GM21786 (cell line): ENCODE measurements at regions not wholly inside any gene's neighbourhood (a gene's known extent, or its start where the extent isn't known, plus 50 kb on each side); places are given as distances from the start of the nearest gene placed in this dataset.

Experiments
- ATAC-seq: cut with Tn5 transposase; IDR thresholded peaks from one replicate; pipeline ENCODE4 v1.9.1; 2021; ENCODE audit not compliant: unreplicated experiment

- ATAC-seq: no peak
Observed at GRCh38 chr2:156837635-156838370, 401.6 kb downstream of the GPD2 start.

- no peak for ATAC-seq
Observed at GRCh38 chr2:156841321-156841720, 405.1 kb downstream of the GPD2 start.

GRCh38 chr2:156845806-156846558, 409.8 kb downstream of the GPD2 start:
- no peak for ATAC-seq

- ATAC-seq: no peak
Observed at GRCh38 chr2:156852210-156852609, 405.3 kb upstream of the GALNT5 start.

DNA sequence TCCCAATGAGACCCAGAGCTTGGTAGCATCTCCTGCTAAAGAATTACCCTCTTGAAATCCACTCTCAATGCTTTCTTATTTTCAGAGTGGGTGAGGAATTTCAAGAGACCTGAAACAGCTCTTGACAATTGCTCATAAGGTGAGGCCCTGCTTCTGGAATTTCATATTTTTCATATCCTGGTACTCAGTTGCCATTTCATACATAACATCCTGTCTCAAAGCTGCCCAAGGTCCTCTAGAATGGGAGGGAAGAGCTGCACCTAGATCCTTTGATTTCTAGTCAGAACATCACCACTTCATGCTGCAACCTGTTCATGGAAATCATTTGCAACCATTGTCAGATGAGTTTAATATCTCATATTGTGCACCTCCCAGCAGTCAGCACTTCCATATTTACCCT, 404.8 kb upstream of the GALNT5 start:
- ATAC-seq: no peak

DNA sequence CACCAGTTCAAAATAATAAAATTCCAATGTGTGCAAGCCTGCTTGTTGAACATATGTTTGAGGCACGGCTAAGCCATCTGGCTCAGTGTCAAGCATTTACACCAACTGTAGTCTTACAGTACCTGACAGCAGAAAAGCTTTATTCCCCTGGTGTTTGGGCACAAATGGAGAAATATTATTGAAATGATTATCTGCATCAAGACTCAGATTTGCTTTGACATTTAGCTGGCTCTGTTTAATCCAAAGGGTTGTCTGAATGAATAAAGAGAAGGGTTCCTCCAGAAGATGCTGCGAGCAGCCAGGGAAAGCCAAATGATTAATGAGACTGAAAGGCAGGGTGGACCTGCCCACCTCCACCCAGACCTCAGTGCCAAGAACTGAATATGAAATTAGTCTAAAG, 393.2 kb upstream of the GALNT5 start:
- ATAC-seq: no peak

- no peak for ATAC-seq
Observed at GRCh38 chr2:156864753-156865152, 392.8 kb upstream of the GALNT5 start.

DNA sequence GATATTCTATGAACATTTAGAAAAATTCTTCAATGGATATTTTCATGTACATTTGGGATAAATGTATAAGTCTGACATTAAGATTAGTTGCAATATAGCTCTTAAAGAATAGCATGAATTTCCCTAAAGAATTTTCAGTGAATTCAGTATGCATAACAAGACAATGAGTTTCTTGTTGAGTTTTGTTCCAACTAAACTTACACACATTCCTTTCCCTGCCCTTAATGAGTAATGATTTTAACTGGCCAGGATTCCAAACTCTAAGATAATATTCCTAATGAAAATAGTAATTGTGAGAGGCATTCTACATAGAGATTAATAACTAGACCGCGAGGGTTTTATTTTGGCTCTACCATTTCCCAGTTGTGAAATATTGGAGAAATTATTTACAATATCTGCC, 390.3 kb upstream of the GALNT5 start:
- ATAC-seq: no peak

- ATAC-seq: no peak
Observed at GRCh38 chr2:156874707-156875106, 382.8 kb upstream of the GALNT5 start.

DNA sequence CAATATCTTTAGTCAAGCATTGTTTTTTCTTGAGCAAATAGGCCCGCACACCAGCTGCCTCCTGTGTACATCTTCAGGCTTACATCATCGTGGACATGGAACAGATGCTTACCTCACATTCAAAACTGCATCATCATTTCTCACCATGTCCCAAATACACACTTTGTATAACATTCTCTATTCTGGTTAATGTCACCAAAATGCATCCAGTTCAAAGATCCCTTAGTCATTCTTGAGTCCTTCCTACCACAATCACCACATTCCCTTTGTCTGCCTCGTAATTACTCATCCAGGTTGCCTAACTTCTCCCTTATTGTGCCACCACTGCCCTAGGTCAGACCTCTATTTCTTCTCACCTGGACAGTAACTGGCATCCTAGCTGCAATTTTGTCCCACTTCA, 373.7 kb upstream of the GALNT5 start:
- ATAC-seq: no peak

DNA sequence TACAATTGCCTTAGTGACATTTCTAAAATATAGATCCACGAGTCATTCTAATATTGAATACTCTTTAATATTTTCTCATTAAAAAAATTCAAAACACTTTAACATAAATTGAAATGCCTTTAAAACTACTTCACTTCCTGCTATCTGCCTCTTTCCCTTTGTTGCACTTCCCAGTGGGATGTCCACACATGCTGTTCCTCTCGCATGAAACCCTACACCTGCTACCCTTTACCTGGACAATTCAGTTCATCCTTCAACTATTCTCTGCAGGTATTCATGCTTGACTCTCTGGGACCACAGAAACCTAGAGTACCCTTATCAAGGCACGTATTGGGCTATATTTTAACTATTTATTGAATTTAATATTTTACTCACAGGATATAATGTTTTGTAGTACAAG, 373.3 kb upstream of the GALNT5 start:
- ATAC-seq: no peak

DNA sequence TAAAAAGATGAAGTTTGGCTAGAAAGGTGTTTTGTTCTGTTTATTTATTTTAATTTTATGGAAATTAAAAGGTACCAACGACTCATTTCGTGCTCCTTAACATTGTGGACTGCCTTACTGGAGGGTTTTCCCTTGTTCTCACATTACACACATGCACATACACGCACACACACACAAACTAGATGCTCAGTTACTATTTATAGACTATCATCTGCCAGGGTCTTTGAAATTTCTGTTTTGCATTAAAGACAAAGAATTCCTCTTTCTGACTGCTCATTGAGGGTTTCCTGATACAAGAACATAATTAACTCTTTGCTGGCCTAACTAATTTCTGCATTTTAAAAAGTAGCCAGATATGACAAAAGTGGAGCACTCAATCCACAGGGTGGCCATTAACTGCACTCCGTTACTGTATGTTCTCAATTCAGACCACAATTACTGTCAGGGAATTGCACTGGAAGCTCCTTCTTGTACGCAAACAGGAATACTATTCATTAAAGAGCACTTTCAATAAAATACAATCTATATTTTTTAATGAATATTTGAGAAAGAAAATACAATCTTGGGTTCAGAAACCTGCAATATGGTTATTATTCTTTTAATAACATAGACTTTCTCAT, 366.9 kb upstream of the GALNT5 start:
- no peak for ATAC-seq

- ATAC-seq: no peak
Observed at GRCh38 chr2:156891609-156892008, 365.9 kb upstream of the GALNT5 start.

DNA sequence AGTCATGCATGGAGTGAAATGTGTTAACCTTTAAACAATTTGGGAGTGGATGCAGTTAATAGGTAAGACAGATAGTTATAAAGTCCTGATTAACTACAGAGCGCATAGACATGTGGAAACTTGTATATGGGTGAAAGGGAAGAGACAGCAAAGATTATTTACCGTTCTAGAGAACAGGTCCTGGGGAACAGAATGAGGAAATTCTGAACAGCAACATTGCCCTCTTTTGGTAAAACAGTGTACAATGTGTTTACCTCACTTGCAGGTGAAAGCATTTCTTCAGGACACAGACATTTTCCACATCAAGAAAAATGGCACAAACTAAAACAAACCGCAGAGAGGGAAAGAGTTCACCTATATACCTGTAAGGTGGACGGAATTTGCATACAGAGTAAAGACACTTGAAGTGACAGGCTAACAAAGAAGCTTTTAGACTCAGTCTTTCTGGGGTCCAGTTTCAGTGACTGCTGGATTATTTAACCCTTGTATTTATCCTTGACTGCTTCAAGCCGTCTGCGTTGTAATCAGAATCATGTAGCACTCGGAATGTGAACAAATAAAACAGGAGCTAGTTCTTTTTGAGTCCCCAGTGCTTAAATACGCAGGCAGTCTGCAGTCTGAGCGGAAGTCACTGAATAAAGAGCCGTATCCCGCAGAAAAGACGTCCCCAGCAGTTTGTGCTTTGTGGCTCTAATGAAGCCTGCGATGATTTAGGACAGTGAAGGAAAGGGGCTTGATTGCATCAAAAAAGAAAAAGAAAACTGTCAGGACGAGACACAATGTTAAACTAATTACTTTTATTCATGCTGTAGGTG, 364.8 kb upstream of the GALNT5 start:
- peak; percentile 42 for ATAC-seq

GRCh38 chr2:156896294-156896693, 361.2 kb upstream of the GALNT5 start:
- ATAC-seq: peak; percentile 97

- ATAC-seq: no peak
Observed at GRCh38 chr2:156897548-156897947, 360.0 kb upstream of the GALNT5 start.

DNA sequence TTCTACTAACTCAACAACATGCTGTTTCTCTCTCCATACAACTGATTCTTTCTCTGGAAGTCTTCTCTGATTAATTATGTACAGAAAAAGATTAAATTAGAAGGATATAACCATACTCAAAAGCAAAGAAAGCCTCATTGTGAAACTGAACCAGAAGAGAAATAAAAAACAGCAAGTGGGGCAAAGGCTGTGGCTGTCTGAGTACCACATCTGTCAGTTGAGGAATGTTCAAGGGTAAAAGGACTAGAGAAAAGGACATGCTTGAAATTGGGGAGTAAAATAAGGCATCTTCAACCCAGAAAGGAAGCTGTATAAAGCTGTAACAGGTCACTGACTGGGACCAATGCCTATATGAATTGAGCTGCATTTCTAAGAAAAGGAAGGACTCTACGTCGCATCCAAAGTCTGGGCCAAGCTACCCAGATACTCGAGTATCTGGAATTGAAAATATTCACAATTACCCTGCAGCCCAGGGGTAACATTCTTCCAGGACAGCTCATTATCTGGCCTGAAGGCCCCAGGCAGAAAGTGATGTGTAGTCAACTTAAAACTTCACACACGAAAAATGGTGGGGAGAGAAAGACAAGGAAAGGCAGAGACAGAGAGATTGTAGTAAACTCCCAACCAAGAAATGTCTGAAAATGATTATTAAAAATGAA, 356.0 kb upstream of the GALNT5 start:
- no peak for ATAC-seq

DNA sequence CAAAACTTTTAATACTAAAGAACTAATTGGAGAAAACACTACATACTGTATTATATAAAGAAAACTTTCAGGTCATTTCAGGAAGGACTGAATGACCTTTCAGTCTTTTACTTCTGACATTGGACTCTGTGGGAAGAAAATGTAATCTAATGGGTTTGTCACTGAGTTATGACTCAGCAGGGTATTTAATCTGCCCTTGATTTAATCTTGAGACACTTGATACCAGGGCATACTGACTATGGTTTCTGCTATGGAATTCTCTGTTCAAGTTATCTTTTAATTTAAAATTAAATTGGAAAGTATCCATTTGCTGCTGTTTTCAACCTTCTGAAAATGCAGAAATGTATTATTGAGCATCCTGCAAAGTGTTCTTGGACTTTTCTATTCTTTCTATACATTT, 354.2 kb upstream of the GALNT5 start:
- no peak for ATAC-seq

DNA sequence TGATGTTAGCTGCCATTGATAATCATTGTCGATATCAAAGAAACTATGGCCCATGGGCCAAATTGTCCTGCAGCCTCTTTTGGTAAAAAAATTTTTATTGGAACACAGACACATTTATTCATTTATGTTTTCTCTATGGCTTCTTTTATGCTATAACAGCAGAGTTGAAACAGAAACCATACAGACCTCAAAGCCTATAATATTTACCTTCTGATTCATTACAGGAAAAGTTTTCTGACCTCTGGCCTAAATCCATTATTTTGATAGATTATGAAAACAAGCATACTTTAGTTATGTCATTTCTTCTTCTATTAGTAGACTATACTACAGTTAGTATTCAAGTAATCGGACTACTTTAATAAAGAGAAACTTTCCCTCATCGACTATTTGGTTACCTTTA, 349.7 kb upstream of the GALNT5 start:
- no peak for ATAC-seq

DNA sequence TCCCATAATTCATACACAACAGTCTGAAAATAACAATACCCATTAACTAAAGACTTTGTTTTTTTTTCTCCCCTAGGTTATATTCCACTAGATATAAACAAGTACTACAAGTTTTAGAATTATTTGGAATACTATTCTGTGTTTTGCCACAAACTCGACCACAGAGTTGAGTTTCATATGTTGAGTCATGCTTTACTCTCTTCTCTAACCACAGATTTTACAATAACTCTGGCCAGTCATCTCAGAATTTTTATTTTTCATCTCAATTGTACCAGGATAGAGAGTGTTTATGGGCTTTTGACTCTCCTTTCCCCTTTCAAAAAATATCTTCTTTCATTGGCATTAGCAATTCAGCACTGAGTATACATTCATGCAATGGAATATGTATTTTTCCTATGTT, 348.7 kb upstream of the GALNT5 start:
- ATAC-seq: no peak

GRCh38 chr2:156909983-156910382, 347.5 kb upstream of the GALNT5 start:
- ATAC-seq: no peak
